Renal cortex interstitium (tissue), 11 donors: ENCODE measurements at regions not wholly inside any gene's neighbourhood (a gene's known extent, or its start where the extent isn't known, plus 50 kb on each side); places are given as distances from the start of the nearest gene placed in this dataset.

Experiments used
- DNase-seq, 11 donors: peaks; one replicate each; pipeline ENCODE4 v3.0.0-alpha.2; 2013; ENCODE audit warnings: low read depth in 9 of 11, low spot score in 4 of 11; ENCODE audit errors: extremely low read depth in 1 of 11

DNA sequence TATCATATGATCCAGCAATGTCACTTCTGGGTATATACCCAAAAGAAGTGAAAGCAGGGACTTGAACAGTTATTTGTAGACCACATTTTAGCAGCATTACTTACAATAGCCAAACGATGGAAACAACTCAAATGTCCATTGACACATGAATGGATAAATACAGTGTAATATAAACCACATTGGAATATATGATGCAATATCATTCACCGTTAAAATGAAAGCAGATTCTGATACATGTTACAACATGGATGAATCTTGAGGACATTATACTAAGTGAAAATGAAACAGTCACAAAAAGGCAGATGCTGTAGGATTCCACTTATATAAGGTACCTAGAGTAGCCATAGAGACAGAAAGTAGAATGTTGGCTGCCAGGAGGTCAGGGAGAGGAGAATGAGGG, 130.5 kb upstream of the SMAD1 start:
- no peak for DNase-seq

DNA sequence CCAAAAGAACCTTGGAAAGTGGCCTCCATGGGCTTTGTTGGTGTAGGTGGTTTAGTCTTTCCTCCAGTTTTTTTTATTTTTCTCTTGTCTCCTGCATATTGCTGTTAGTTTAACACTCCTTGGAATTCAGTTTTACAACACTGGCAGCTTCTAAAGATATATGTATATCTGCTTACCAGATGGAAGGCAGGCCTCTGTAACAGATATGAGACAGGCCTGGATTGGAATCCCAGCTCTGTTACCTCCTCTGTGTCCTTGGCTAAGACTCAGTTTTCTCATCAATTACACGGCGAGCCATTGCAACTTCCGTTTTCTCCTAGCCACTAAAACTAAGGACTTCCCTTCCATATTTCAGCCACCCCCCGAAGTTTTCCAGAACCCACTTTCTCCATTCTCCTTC, 133.4 kb upstream of the SMAD1 start:
- no peak for DNase-seq

DNA sequence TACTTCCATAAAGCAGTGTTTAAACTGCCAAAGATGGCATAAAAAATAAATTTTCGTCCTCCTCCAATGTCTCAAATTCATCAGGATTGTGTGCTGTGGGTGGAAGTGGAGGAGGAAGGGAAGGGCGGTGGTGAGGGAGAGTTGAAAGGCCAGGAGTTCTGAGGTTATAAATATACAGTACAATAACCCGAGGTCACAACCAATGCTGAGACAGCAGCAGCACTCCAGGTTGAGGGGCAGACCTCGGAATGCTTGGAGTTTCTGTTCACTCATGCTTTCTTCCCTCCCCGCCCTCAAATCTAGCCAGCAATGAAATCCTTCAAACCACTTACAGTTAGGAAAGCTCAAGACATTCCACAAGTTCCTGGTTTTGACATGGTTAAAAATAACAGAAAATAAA, 134.0 kb upstream of the SMAD1 start:
- DNase-seq = peak in 5 of 11 donors; percentile 9 to 35 (median 22)

DNA sequence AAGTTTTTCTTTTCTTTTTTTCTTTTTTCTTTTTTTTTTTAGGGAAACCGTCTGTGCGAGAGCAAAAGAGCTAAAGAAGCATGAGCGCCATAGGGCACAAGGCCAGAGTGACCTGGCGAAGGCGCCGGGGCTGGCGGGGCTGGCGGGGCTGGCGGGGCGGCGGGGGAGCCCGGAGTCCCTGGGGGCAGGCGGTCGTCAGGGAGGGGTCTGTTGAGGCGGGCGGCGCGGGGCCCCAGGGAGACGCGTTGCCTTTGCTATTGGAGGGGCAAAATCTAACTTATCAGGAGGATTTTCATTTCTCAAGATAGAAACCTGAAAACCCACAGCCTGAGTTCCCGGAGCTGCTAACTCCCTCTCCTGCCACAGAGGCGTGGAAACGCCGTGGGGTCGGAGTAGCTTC, 135.6 kb upstream of the SMAD1 start:
- DNase-seq = no peak

DNA sequence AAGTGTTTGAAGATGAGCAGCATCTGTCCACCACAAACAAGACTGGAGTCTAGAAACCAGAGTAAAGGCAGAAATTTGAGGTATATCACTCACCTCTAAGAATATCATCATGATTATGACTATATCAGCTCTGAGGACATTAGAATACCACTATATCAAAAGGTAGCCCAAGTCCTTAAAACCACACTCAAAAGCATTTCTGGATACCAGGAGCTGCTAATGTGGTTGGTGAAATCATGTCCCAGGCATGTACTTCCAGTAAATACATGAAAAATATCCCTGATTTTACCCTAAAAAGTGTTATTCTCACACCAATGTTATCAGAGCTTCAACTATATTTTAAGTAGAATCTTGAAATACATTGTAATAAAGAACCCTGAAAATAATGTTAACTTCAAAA, 136.3 kb upstream of the SMAD1 start:
- no peak for DNase-seq

DNA sequence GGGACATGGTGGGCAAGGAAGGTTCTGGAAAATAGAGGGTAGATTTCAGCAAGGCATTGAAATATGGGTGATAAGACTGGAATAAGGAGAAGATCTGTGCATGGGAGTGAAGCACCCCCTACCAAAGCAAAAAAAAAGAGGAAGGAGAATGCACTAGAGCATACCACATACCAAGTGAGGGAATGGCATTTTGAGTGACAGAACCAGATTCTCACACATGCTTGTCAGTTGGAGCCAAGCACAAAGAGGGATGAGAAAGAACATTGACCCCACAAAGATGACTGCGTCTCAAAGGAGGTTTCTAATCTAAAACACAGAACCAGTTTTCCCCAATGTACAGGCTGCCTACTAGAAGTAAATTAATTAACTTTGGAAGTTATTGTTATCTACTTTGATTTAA, 140.3 kb upstream of the SMAD1 start:
- no peak for DNase-seq

DNA sequence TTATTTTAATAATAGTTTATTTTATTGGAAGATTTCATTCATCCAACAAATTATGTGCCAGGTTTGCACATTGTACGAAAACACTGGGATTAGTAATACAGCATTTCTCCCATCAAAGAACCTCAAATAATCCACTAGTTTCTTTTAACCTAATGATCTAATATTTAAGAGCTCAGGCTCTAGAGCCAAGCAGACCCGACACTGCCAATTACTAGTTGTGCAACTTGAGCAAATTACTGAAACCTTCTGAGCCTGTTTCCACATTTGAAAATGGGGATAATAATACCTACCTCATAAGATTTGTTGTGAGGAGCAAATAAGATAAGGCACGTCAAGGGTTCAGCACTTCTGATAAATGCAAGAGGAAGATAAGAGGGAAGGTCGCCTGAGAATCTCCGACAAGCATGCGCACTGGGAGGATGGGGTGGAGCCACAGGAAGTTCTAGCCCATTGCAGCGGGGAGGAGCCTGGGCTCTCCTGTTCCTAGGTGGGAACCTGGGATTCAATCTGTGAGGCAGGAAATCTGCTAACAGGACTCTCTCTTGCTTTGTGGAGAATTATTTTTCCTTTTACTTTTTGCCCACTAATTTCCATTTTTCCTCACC, 141.5 kb upstream of the SMAD1 start:
- DNase-seq = no peak

DNA sequence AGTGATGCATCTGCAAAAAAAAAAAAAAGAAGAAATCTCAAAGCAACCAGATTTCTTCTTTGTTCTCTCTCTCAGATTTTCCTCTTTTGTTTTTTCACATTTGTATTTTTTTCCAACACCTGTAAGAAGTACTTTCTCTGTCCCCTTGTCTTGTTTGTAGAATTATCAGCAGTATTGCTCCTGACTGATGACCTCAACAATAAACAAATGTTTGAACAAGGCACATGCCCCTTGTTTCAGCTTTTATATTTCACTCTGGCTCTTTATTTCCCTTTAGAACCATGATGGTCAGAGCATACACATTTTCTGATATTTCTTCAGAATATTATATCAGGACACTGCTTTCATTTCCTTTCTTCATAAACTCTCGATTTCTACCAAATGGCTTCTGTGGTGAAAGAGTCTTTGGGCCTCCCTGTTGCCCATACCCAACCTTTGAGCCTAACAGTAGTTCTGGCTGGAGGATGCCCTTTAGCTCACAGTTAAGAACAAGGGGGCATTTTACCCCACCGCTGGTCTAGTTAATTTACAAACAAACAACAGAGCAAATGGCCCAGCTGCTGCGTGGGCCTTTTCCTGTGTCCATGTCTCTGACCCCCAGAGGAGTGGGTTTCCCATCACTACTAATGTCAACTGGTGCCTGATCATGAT, 142.5 kb upstream of the SMAD1 start:
- DNase-seq = no peak

DNA sequence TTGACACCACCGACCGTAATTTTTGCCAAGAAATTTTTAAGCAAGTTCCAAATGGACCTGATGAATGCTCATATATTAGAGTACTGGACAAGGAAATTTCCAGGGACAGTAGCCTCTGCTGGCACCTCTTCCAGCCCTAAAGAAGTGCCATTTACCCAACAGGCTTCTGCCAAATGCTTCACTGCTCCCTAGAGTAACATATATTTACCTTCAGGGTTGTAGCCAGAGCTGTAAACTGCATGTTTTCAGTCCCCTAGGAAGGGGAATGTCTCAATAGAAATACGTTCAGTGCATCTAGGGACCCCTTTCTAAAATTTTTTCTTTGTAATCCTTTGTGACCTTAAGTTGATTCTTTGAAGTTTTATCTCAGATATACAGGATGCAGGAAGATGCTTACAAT, 143.1 kb upstream of the SMAD1 start:
- DNase-seq = no peak

DNA sequence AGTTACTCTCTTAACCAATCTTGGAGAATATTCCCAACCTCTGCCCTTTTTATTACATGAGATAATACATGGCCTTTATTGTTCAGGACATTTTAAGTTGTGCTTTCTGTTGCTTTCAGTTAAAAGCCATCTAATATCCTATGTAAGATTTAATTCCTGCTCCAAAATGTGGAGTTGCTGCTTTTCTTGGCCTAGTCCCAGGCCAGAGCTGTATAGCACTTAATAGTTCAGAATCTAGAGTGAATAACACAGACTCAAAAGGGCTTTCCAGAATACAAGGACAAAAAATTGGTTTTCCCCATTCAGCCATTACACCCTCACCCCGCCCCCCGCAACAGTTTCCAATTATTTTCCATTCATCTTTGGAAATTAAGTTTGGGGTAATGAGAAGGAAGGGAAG, 144.3 kb upstream of the SMAD1 start:
- DNase-seq = no peak

DNA sequence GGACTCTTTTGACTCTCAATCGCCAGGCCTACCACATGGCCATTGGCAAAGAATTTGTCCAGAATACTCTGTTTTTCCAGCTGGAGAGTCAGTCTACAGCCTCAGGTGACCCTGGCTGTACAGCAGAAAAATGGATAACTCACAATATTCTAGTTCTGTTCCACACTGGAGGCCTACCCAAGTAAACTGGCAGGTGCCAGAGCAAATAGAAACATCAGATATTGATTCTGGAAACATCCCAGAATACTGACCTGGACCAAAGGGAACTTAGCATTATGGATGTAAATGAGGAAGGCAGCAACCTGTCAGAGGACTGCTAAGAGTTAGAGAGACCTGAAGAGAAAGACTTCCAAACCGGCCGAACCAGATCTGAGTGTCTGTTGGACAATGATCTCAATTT, 147.9 kb upstream of the SMAD1 start:
- DNase-seq = no peak

DNA sequence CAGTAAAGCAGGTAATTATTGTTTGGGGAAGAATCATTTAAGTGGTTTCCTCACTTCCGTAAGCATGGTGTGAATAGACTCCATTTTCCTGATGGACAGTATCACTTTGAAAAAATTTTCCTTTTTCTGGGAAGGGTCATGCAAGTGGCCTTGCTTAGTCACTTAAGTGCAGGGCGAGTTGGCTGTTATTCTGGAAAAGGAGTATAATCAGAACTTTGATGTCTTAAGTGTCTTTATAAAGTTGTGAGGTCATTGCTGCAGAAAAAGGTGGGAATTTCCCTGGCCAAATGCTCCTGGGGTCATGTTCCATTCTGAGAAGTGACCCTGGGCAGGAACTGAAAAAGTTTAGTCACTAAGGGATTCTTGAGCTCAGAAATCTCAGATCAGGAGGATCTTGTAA, 146.1 kb upstream of the OTUD4 start:
- DNase-seq = no peak

DNA sequence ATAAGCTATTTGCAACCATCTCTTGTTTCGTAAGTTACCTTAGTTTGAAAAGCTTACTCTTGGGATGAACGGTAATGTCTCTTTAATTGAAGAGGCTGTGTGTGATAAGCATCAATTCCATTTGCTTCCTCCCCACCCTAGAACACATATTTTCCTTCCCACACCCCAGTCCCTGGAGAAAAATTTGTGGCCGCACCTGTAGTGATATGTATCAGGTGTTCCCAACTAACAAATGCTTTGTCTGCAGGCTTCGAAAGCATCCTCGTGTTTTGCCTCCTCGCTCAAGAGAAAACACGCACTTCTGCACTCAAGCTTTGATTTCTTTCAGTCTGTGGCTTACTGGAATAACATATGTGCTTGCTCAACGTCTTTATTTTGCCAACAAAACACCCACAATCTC, 143.8 kb upstream of the OTUD4 start:
- no peak for DNase-seq

DNA sequence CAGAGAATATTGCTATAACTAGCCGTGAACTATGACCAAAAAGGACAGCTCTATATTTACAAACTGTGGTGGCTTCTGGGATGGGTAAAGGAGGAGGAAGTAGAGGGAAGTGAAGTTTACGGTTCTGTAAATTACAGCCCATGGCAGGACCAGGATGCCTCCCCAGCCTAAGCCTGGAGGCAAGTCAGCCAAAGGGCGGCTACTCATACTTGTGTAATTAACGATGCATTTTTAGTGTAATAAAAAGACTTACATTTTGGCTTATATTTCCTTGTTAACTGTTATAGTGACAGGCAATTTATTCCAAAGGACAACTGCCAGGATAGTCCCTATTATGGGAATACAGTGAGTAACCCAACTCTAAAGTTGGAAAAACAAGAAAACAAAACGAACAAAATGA, 139.9 kb upstream of the OTUD4 start:
- peak in 9 of 11 donors; percentile 9 to 57 (median 32) for DNase-seq

DNA sequence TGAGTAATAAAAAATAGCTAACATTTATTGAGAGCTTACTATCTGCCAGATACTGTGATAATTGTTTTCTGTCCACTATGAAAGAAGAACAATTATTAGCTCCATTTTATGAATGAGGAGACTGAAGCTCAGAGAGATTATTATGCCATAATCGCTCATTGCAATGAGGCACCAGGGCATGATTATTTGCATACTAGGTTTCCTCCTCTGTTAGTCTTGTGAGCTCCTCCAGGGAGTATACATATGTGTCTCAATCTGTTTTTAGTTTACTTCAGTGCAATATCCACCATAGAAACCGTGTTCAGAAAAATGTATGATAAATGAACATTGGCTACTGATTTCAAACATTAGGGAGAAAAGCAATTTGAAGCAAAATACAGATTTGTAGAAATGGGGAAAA, 139.4 kb upstream of the OTUD4 start:
- no peak for DNase-seq

DNA sequence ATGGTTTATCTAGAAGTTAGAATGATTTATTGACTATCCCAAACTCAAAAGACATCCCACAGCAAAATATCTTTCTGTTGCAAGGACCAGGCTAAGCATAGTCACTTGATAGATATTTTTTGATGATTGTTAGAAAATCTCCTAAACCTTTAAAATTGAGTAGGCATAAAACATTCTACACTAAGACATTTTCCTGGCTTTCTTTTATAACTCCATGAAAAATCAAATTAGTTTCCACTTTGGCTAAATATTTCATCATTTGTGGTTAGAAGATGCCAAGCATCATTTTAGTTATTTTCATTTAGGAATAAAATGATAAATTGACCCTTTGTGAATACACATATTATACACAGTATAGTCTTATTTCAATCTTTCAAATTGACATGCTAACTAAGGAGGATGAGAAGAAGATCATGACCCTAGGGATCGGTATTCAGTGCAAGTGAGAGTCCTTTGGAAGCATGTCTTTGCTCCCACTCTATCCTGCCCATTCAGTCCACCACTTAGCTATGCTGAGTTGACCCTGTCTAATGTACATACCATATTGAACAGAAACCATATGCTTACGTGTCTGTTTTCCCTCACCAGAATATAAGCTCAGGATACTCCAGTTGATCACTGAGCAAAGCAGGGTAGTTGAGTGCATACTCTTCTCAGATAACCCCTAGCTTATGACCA, 136.6 kb upstream of the OTUD4 start:
- DNase-seq = no peak

DNA sequence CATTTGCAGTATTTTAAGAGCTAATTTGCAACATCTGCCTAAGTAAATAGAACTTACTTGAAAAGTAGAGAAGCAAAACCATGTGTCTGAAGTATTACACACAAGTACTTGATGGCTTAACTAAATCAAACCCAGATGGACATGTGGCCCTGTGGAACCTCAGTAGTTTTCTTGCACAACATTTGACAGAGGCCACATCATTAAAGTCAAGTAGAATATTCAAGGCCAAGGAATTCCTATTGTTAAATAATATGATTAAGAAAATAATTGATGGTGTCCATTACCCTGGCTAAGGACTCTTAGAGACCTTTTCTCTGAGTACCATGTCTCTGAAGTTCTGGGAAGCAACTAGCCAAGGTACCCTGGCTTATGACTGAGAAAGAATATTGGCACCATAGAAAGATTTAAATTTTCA, 135.4 kb upstream of the OTUD4 start:
- DNase-seq = no peak

DNA sequence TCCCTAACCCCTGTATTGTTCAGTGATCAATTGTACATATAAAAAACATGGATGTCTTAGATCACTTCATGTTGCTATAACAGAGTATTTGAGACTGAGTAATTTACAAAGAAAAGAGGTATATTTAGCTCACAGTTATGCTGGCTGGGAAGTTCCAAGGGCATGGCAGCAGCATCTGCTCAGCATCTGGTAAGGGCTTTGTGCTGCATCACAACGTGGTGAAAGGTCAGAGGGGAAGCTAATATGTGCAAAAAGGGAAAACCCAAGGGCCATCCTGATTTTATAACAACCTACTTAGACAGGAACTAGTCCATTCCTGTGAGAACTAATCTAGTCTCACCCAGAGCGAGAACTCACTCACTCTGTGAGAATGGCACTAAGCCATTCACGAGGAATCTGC, 128.2 kb upstream of the OTUD4 start:
- no peak for DNase-seq

DNA sequence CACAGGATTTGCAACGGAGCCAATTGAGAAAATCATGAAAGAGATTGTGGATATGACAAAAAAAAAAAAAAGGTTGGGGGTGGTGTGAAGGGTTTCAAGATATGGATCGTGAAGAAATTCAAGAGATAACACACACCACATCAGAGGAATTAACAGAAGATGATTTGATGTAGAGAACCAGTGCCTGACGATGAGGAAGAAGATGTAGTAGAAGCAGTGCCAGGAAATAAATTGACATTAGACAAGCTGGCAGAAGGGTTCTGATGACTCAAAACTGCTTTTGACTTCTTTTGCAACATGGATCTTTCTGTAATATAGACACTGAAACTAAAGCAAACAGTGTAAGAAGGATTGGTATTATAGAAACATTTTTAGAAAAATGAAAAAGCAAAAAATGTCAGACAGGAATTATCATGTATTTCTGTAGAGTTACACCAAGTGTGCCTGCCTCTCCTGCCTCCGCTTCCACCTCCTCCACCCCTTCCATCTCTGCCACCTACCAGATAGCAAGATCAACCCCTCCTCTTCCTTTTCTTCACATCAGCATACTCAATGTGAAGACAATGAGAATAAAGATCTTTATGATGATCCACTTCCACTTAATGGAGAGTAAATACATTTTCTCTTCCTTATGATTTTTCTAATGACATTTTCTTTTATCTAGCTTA, 127.5 kb upstream of the OTUD4 start:
- DNase-seq = no peak

DNA sequence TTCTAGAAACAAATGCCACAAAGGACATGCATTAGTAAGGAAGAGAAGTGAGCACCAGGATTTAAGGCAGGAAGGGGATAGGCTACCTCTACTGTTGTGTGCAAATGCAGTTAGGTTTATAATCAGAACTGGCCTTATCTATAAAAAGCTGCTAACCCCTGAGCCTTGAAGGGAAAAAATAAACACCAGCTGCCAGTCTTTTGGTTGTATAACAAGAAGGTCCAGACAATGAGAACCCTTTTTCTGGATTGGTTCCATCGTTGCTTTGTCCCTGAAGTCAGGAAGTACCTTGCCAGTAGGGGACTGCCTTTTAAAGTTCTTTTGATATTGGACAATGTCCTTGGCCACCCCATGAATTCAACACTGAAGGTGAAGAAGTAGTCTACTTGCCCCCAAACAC, 126.7 kb upstream of the OTUD4 start:
- DNase-seq = no peak
